GM06990 (cell line): ENCODE measurements at regions not wholly inside any gene's neighbourhood (a gene's known extent, or its start where the extent isn't known, plus 50 kb on each side); places are given as distances from the start of the nearest gene placed in this dataset.

Experiments
- DNase-seq: peaks from one replicate; pipeline ENCODE4 v3.0.0-alpha.2; 2011; ENCODE audit not compliant: insufficient read length; ENCODE audit errors: extremely low read depth
- H3K27me3 ChIP-seq: replicated peaks from 2 replicates; pipeline ENCODE4 v1.6.0; 2011; ENCODE audit warnings: low read length; ENCODE audit not compliant: control insufficient read depth, insufficient read depth
- H3K36me3 ChIP-seq: 2 replicates; pipeline ENCODE4 v1.5.1; 2011; ENCODE audit warnings: low read length; ENCODE audit not compliant: control insufficient read depth, insufficient read depth
- H3K4me3 ChIP-seq: replicated peaks from 2 replicates; pipeline ENCODE4 v1.5.1; 2011; ENCODE audit warnings: low read depth, mild to moderate bottlenecking, control low read depth, low read length
- CTCF ChIP-seq: IDR thresholded peaks from 2 replicates; pipeline ENCODE4 v1.5.1; 2011; ENCODE audit warnings: low read length, control low read depth, mild to moderate bottlenecking, inconsistent platforms; ENCODE audit not compliant: insufficient read depth, poor library complexity, severe bottlenecking

GRCh38 chr12:83808591-83808990, 1104.0 kb downstream of the SLC6A15 start:
- no peak overlapping the region for H3K4me3 ChIP-seq
- no peak for DNase-seq
- H3K27me3 ChIP-seq = no peaks in the 10 kb centered on the region
- no peaks in the 10 kb centered on the region for H3K36me3 ChIP-seq
- TF ChIP-seq CTCF = no peak

GRCh38 chr12:83807871-83808270, 1104.7 kb downstream of the SLC6A15 start:
- Histone ChIP-seq H3K36me3 (no peaks in the 10 kb centered on the region), H3K4me3 (no peak overlapping the region), H3K27me3 (no peaks in the 10 kb centered on the region)
- no peak for TF ChIP-seq CTCF
- DNase-seq = no peak

DNA sequence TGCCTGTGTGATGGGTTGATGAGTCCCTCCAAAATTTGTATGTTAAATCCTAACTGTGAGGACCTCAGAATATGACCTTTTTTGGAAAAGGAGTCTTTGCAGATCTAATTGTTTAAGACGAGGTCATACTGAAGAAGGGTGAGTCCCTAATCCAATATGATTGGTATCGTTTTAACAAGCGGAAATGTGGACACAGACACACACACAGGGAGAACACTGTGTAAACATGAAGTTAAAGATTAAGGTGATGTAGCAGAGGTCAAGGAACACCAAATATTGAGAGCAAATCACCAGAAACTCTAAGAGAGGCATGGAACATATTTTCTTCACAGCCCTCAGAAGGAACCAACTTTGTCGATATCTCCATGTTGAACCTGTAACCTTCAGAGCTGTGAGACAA, 1106.7 kb downstream of the SLC6A15 start:
- TF ChIP-seq CTCF = no peak
- Histone ChIP-seq H3K36me3 (no peaks in the 10 kb centered on the region), H3K27me3 (no peaks in the 10 kb centered on the region), H3K4me3 (no peak overlapping the region)
- no peak for DNase-seq

DNA sequence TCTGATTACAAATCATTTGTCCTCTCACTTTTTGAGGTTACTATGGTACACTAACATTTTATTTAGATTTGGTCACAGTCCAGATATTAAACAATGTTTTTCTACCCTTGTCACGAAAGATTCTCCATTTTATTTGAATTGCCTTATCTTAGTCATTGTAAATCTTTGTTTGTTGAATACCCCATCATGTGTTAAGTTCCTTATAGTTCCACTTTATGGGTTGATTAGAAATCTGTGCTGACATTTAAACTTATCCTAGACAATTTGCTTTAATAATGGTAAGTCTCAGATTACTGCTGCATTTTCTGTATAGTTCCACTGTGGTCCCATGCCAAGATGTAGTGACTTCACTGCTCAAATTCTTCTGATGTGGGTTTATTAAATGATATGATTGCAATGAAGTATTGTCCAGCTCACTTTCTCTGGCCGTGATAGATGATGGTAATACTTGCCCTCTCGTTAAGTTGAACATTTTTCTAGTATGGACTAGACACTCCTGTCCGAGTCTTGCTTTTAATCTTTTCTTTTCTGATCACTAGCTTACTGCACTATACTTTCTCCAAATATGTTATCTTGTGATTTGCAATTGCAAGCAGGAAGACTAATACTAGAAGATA, 1107.3 kb downstream of the SLC6A15 start:
- no peak for DNase-seq
- H3K27me3 ChIP-seq = no peaks in the 10 kb centered on the region
- H3K4me3 ChIP-seq = no peak overlapping the region
- no peak for TF ChIP-seq CTCF
- no peaks in the 10 kb centered on the region for H3K36me3 ChIP-seq

DNA sequence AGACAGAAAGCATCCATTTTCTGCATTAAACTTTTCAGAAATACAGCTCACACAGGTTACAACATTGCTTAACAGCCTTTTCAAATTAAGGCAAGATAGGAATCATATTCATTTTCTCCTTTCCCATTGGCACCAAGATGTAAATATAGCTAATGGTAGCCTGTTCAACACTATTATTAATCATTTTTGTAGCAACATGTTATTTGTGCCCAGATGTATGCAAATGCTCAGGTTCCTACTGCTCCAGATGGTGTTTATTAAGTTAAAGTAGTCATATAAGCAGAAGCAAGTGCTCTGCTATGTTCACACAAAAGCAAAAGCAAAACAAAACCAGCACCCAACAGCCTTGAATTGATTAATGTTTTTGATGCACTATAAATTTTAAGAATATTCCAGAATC, 1110.6 kb downstream of the SLC6A15 start:
- H3K27me3 ChIP-seq = no peaks in the 10 kb centered on the region
- H3K36me3 ChIP-seq = no peaks in the 10 kb centered on the region
- no peak for TF ChIP-seq CTCF
- DNase-seq = no peak
- H3K4me3 ChIP-seq = no peak overlapping the region

GRCh38 chr12:83800022-83800421, 1112.6 kb downstream of the SLC6A15 start:
- no peak overlapping the region for H3K4me3 ChIP-seq
- H3K36me3 ChIP-seq = no peaks in the 10 kb centered on the region
- no peak for DNase-seq
- no peak for TF ChIP-seq CTCF
- no peaks in the 10 kb centered on the region for H3K27me3 ChIP-seq
